ENCODE measurements at regions not wholly inside any gene's neighbourhood (a gene's known extent, or its start where the extent isn't known, plus 50 kb on each side); places are given as distances from the start of the nearest gene placed in this dataset.

DNA sequence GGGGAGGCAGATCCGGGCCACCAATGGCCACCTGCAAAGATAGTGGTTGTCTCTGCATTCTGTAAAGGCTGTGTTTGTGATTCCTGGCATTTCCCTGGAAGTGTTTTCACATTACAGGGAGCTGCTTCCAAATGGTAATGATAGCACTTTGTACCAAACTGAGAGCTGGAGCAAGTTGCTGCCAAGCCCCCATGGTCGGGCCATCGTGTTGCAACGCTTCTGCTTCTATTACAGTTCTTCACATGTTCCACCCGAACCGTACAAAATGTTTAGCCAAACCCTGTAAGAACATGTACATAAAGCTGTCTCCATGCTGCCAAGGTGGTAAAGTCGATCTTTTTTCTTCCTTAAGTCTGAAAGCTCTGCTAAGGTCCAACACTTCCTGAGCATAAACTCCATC lies 397.7 kb upstream of the NFE2L3 start:
- TF ChIP-seq CTCF (conservative IDR thresholded peaks at IDR 0.05 in 1 of 2, IDR thresholded peaks at IDR 0.05 in 1 of 2; ENCODE audit: low read depth in 1 of 2, low read length in 2 of 2) (no peak), EZH2 (IDR thresholded peaks at IDR 0.05; ENCODE audit: low read length, missing control alignments) (no peak)
- Histone ChIP-seq H4K20me1 (ENCODE audit: control insufficient read depth, extremely low read depth, insufficient read depth, low read length) (no peaks in the 10 kb centered on the region), H3K9ac (ENCODE audit: insufficient read depth, low read length) (no peak overlapping the region), H3K9me3 (ENCODE audit: control insufficient read depth, insufficient read depth, low read depth, low read length) (no peaks in the 10 kb centered on the region), H3K27ac (ENCODE audit: insufficient read depth, low read length) (no peak overlapping the region), H3K36me3 (ENCODE audit: control insufficient read depth, insufficient read depth, low read length) (no peaks in the 10 kb centered on the region), H3K4me2 (ENCODE audit: extremely low read depth, insufficient read depth, low read length) (no peak overlapping the region), H3K4me3 (replicated peaks in 1 of 4; ENCODE audit: control extremely low read depth in 1 of 4, insufficient read depth in 1 of 4, low read depth in 3 of 4, low read length in 4 of 4) (no peak overlapping the region), H3K27me3 (ENCODE audit: control insufficient read depth, insufficient read depth, low read length) (no peaks in the 10 kb centered on the region), H3K79me2 (ENCODE audit: control insufficient read depth, insufficient read depth, low read length) (no peaks in the 10 kb centered on the region), H3K4me1 (ENCODE audit: control insufficient read depth, extremely low read depth, insufficient read depth, low read length) (peaks cover 2% of the 10 kb centered on the region), H2AFZ (ENCODE audit: low read length) (no peak overlapping the region)
- DNase-seq (ENCODE audit: low read depth in 2 of 2): no peak

- DNase-seq (ENCODE audit: low read depth in 2 of 2): no peak
- TF ChIP-seq CTCF (conservative IDR thresholded peaks at IDR 0.05 in 1 of 2, IDR thresholded peaks at IDR 0.05 in 1 of 2; ENCODE audit: low read depth in 1 of 2, low read length in 2 of 2): no peak
- TF ChIP-seq EZH2 (IDR thresholded peaks at IDR 0.05; ENCODE audit: low read length, missing control alignments): no peak
- Histone ChIP-seq H2AFZ (ENCODE audit: low read length) (no peak overlapping the region), H3K36me3 (ENCODE audit: control insufficient read depth, insufficient read depth, low read length) (no peaks in the 10 kb centered on the region), H3K27ac (ENCODE audit: insufficient read depth, low read length) (no peak overlapping the region), H3K9ac (ENCODE audit: insufficient read depth, low read length) (no peak overlapping the region), H3K79me2 (ENCODE audit: control insufficient read depth, insufficient read depth, low read length) (no peaks in the 10 kb centered on the region), H3K4me2 (ENCODE audit: extremely low read depth, insufficient read depth, low read length) (no peak overlapping the region), H3K27me3 (ENCODE audit: control insufficient read depth, insufficient read depth, low read length) (no peaks in the 10 kb centered on the region), H3K4me1 (ENCODE audit: control insufficient read depth, extremely low read depth, insufficient read depth, low read length) (peaks cover 2% of the 10 kb centered on the region), H3K4me3 (replicated peaks in 1 of 4; ENCODE audit: control extremely low read depth in 1 of 4, insufficient read depth in 1 of 4, low read depth in 3 of 4, low read length in 4 of 4) (no peak overlapping the region), H3K9me3 (ENCODE audit: control insufficient read depth, insufficient read depth, low read depth, low read length) (no peaks in the 10 kb centered on the region), H4K20me1 (ENCODE audit: control insufficient read depth, extremely low read depth, insufficient read depth, low read length) (no peaks in the 10 kb centered on the region)
Measured at GRCh38 chr7:25754751-25755150, 397.2 kb upstream of the NFE2L3 start.

- Histone ChIP-seq H3K4me1 (ENCODE audit: control insufficient read depth, extremely low read depth, insufficient read depth, low read length) (no peaks in the 10 kb centered on the region), H4K20me1 (ENCODE audit: control insufficient read depth, extremely low read depth, insufficient read depth, low read length) (no peaks in the 10 kb centered on the region), H3K27me3 (ENCODE audit: control insufficient read depth, insufficient read depth, low read length) (no peaks in the 10 kb centered on the region), H2AFZ (ENCODE audit: low read length) (no peak overlapping the region), H3K4me2 (ENCODE audit: extremely low read depth, insufficient read depth, low read length) (no peak overlapping the region), H3K9ac (ENCODE audit: insufficient read depth, low read length) (no peak overlapping the region), H3K79me2 (ENCODE audit: control insufficient read depth, insufficient read depth, low read length) (no peaks in the 10 kb centered on the region), H3K36me3 (ENCODE audit: control insufficient read depth, insufficient read depth, low read length) (no peaks in the 10 kb centered on the region), H3K9me3 (ENCODE audit: control insufficient read depth, insufficient read depth, low read depth, low read length) (no peaks in the 10 kb centered on the region), H3K27ac (ENCODE audit: insufficient read depth, low read length) (no peak overlapping the region), H3K4me3 (replicated peaks in 1 of 4; ENCODE audit: control extremely low read depth in 1 of 4, insufficient read depth in 1 of 4, low read depth in 3 of 4, low read length in 4 of 4) (no peak overlapping the region)
- TF ChIP-seq CTCF (conservative IDR thresholded peaks at IDR 0.05 in 1 of 2, IDR thresholded peaks at IDR 0.05 in 1 of 2; ENCODE audit: low read depth in 1 of 2, low read length in 2 of 2): no peak
- no peak for TF ChIP-seq EZH2 (IDR thresholded peaks at IDR 0.05; ENCODE audit: low read length, missing control alignments)
- no peak for DNase-seq (ENCODE audit: low read depth in 2 of 2)
Measured at GRCh38 chr7:25756601-25757000, 395.4 kb upstream of the NFE2L3 start.
